GM11168 (cell line): ENCODE measurements at regions not wholly inside any gene's neighbourhood (a gene's known extent, or its start where the extent isn't known, plus 50 kb on each side); places are given as distances from the start of the nearest gene placed in this dataset.

Experiments used
- in situ Hi-C: fragments of 300-500 bp; cut with MboI; formaldehyde crosslinking; loops from one replicate; pipeline ENCODE4 v1.12.0; 2022; ENCODE audit warnings: low sequenced_read_pairs; ENCODE audit not compliant: unreplicated experiment

- in situ Hi-C loops, result no loop called here
Measured at GRCh38 chr15:53223815-53224214, 433.7 kb upstream of the ONECUT1 start.

GRCh38 chr15:53218666-53219580 is 428.8 kb upstream of the ONECUT1 start:
- in situ Hi-C loops, result no loop called here

- in situ Hi-C loops, result no loop called here
Measured at GRCh38 chr15:53216036-53216435, 425.9 kb upstream of the ONECUT1 start.

- in situ Hi-C loops, result no loop called here
Measured at GRCh38 chr15:53213336-53213735, 423.2 kb upstream of the ONECUT1 start.

GRCh38 chr15:53212785-53213184 is 422.6 kb upstream of the ONECUT1 start:
- in situ Hi-C loops, result no loop called here

- in situ Hi-C loops, result no loop called here
Measured at GRCh38 chr15:53210653-53211052, 420.5 kb upstream of the ONECUT1 start.

GRCh38 chr15:53209396-53210042 is 419.4 kb upstream of the ONECUT1 start:
- in situ Hi-C loops, result no loop called here

GRCh38 chr15:53208751-53209150 is 418.6 kb upstream of the ONECUT1 start:
- in situ Hi-C loops, result no loop called here

- in situ Hi-C loops, result no loop called here
Measured at GRCh38 chr15:53203454-53203853, 413.3 kb upstream of the ONECUT1 start.

GRCh38 chr15:53202876-53203275 is 412.7 kb upstream of the ONECUT1 start:
- in situ Hi-C loops, result no loop called here

GRCh38 chr15:53197426-53197839 is 407.3 kb upstream of the ONECUT1 start:
- in situ Hi-C loops, result loop anchor here (25.0 kb wide), 1 partner anchor 410 kb away; the partner anchor contains the start of gene ONECUT1

GRCh38 chr15:53196788-53197187 is 406.7 kb upstream of the ONECUT1 start:
- in situ Hi-C loops, result loop anchor here (25.0 kb wide), 1 partner anchor 409 kb away; the partner anchor contains the start of gene ONECUT1

- in situ Hi-C loops, result loop anchor here (25.0 kb wide), 1 partner anchor 409 kb away; the partner anchor contains the start of gene ONECUT1
Measured at GRCh38 chr15:53196242-53196641, 406.1 kb upstream of the ONECUT1 start.

GRCh38 chr15:53193149-53193548 is 403.0 kb upstream of the ONECUT1 start:
- in situ Hi-C loops, result loop anchor here (25.0 kb wide), 1 partner anchor 406 kb away; the partner anchor contains the start of gene ONECUT1

GRCh38 chr15:53189860-53190259 is 399.7 kb upstream of the ONECUT1 start:
- in situ Hi-C loops, result loop anchor here (25.0 kb wide), 1 partner anchor 403 kb away; the partner anchor contains the start of gene ONECUT1

- in situ Hi-C loops, result loop anchor here (25.0 kb wide), 1 partner anchor 396 kb away; the partner anchor contains the start of gene ONECUT1
Measured at GRCh38 chr15:53183449-53183848, 393.3 kb upstream of the ONECUT1 start.

- in situ Hi-C loops, result no loop called here
Measured at GRCh38 chr15:53171571-53171970, 381.4 kb upstream of the ONECUT1 start.

- in situ Hi-C loops, result no loop called here
Measured at GRCh38 chr15:53166684-53167201, 376.6 kb upstream of the ONECUT1 start.

- in situ Hi-C loops, result no loop called here
Measured at GRCh38 chr15:53165988-53166683, 376.0 kb upstream of the ONECUT1 start.

- in situ Hi-C loops, result no loop called here
Measured at GRCh38 chr15:53160092-53160704, 370.1 kb upstream of the ONECUT1 start.
